PC-9 (cell line): ENCODE measurements at regions not wholly inside any gene's neighbourhood (a gene's known extent, or its start where the extent isn't known, plus 50 kb on each side); places are given as distances from the start of the nearest gene placed in this dataset.

ENCODE experiments used
- BruUV-seq: library from RNA; stranded (reverse); fragments of 400-500 nt; replicated peaks from 2 replicates; lab custom pipeline; 2021; lab: Mats Ljungman, UMichigan
- CTCF ChIA-PET: fragments of 300-600 bp; sonication (Branson Sonifier 250); formaldehyde crosslinking; loops from one replicate; lab custom pipeline; 2022; ENCODE audit warnings: antibody characterized with exemption; lab: Charles Lee
- POLR2A ChIA-PET: fragments of 300-600 bp; sonication (Branson Sonifier 250); formaldehyde crosslinking; loops from one replicate; lab custom pipeline; 2022; ENCODE audit warnings: antibody characterized with exemption; ENCODE audit not compliant: unreplicated experiment; lab: Charles Lee
- DNase-seq, 2 experiments: peaks; one replicate each; pipeline versions ENCODE4 v3.0.0 to v3.0.0-alpha.2; 2015 to 2022; ENCODE audit warnings: mixed read lengths in 1 of 2
- H2AFZ ChIP-seq: fragments of 200-600 bp; sonication (generic); 2 replicates; pipeline ENCODE4 v1.8.1; 2017; ENCODE audit warnings: antibody characterized with exemption
- H3F3A ChIP-seq: fragments of 200-600 bp; sonication (generic); 2 replicates; pipeline ENCODE4 v1.8.1; 2017; ENCODE audit warnings: antibody characterized with exemption, mild to moderate bottlenecking, low read depth; ENCODE audit not compliant: insufficient read depth
- H3K27ac ChIP-seq: fragments of 200-600 bp; sonication (generic); 2 replicates; pipeline ENCODE4 v1.6.1; 2016; ENCODE audit warnings: mixed run types
- H3K27me3 ChIP-seq: fragments of 200-600 bp; sonication (generic); 2 replicates; pipeline ENCODE4 v1.6.1; 2016; ENCODE audit warnings: low read depth, mixed run types; ENCODE audit not compliant: insufficient read depth
- H3K36me3 ChIP-seq: fragments of 200-600 bp; sonication (generic); 2 replicates; pipeline ENCODE4 v1.6.1; 2016; ENCODE audit warnings: low read depth, mixed run types
- H3K4me1 ChIP-seq: fragments of 200-600 bp; sonication (generic); replicated peaks from 2 replicates; pipeline ENCODE4 v1.6.1; 2016; ENCODE audit warnings: mixed run types; ENCODE audit not compliant: insufficient read depth
- H3K4me2 ChIP-seq: fragments of 200-600 bp; sonication (generic); 2 replicates; pipeline ENCODE4 v1.6.1; 2017; ENCODE audit warnings: mixed run types
- H3K4me3 ChIP-seq: fragments of 200-600 bp; sonication (generic); 2 replicates; pipeline ENCODE4 v1.6.1; 2016; ENCODE audit warnings: mixed run types
- H3K79me2 ChIP-seq: fragments of 200-600 bp; sonication (generic); 2 replicates; pipeline ENCODE4 v1.6.1; 2017; ENCODE audit warnings: low read depth, mixed run types
- H3K9me2 ChIP-seq: fragments of 200-600 bp; sonication (generic); 2 replicates; pipeline ENCODE4 v1.8.1; 2017; ENCODE audit warnings: mild to moderate bottlenecking; ENCODE audit not compliant: insufficient read depth
- H3K9me3 ChIP-seq: fragments of 200-600 bp; sonication (generic); 2 replicates; pipeline ENCODE4 v1.8.1; 2016; ENCODE audit warnings: low read depth; ENCODE audit not compliant: insufficient read depth
- H4K20me1 ChIP-seq: fragments of 200-600 bp; sonication (generic); 2 replicates; pipeline ENCODE4 v1.8.1; 2017; ENCODE audit not compliant: insufficient read depth
- CTCF ChIP-seq: fragments of 200-600 bp; sonication (generic); conservative IDR thresholded peaks from 2 replicates; pipeline ENCODE4 v1.6.1; 2017; ENCODE audit warnings: mixed run types, antibody characterized with exemption, mild to moderate bottlenecking, moderate library complexity
- EZH2 ChIP-seq: fragments of 200-600 bp; sonication (generic); IDR thresholded peaks from 2 replicates; pipeline ENCODE4 v1.8.0; 2017; ENCODE audit warnings: antibody characterized with exemption, low read depth
- intact Hi-C: fragments of 100-400 bp; cut with micrococcal nuclease; formaldehyde crosslinking; loops from one replicate; pipeline ENCODE4 v1.10.0; 2022; ENCODE audit not compliant: unreplicated experiment

GRCh38 chr2:65765376-65765775, 333.0 kb upstream of the SPRED2 start:
- Histone ChIP-seq H3K4me2 (no peak overlapping the region), H3K4me3 (no peak overlapping the region), H3F3A (no peaks in the 10 kb centered on the region), H3K36me3 (no peaks in the 10 kb centered on the region), H3K9me3 (no peaks in the 10 kb centered on the region), H4K20me1 (no peaks in the 10 kb centered on the region), H3K27me3 (0 out of 2 replicates have a peak, but pooled peaks cover 6% of the 10 kb centered on the region), H3K4me1 (no peaks in the 10 kb centered on the region), H3K9me2 (0 out of 2 replicates have a peak, but pooled peaks cover 4% of the 10 kb centered on the region), H3K27ac (no peak overlapping the region), H3K79me2 (no peaks in the 10 kb centered on the region), H2AFZ (no peak overlapping the region)
- CTCF ChIA-PET = no interaction called here
- TF ChIP-seq CTCF (no peak), EZH2 (no peak)
- intact Hi-C loops = no loop called here
- BruUV-seq = no TSS peak
- no peak for DNase-seq
- POLR2A ChIA-PET = no interaction called here

GRCh38 chr2:65762068-65762467, 329.7 kb upstream of the SPRED2 start:
- CTCF ChIA-PET = no interaction called here
- no peaks in the 10 kb centered on the region for H3K79me2 ChIP-seq

GRCh38 chr2:65754219-65754618, 321.8 kb upstream of the SPRED2 start:
- intact Hi-C loops = no loop called here
- no peak for DNase-seq
- BruUV-seq = no TSS peak

More at GRCh38 chr2:65762068-65762467, 329.7 kb upstream of the SPRED2 start:
- Histone ChIP-seq H3K9me2 (0 out of 2 replicates have a peak, but pooled peaks cover 4% of the 10 kb centered on the region), H3K4me3 (no peak overlapping the region), H3K9me3 (no peaks in the 10 kb centered on the region), H2AFZ (no peak overlapping the region), H4K20me1 (no peaks in the 10 kb centered on the region), H3K4me1 (no peaks in the 10 kb centered on the region), H3K27ac (no peak overlapping the region), H3K36me3 (no peaks in the 10 kb centered on the region), H3K27me3 (peaks cover 11% of the 10 kb centered on the region; the same call in 1 of the 2 replicates), H3F3A (no peaks in the 10 kb centered on the region), H3K4me2 (no peak overlapping the region)
- intact Hi-C loops = no loop called here
- BruUV-seq = no TSS peak
- POLR2A ChIA-PET = no interaction called here
- DNase-seq = no peak
- TF ChIP-seq CTCF (no peak), EZH2 (no peak)

More at GRCh38 chr2:65754219-65754618, 321.8 kb upstream of the SPRED2 start:
- Histone ChIP-seq H3K9me3 (no peaks in the 10 kb centered on the region), H2AFZ (no peak overlapping the region), H3K9me2 (no peaks in the 10 kb centered on the region), H3K27me3 (peaks cover 5% of the 10 kb centered on the region; the same call in 1 of the 2 replicates), H3K79me2 (no peaks in the 10 kb centered on the region), H3K4me3 (no peak overlapping the region), H3K27ac (no peak overlapping the region), H3K4me1 (no peaks in the 10 kb centered on the region), H3K36me3 (no peaks in the 10 kb centered on the region), H4K20me1 (no peaks in the 10 kb centered on the region), H3F3A (no peaks in the 10 kb centered on the region), H3K4me2 (no peak overlapping the region)
- TF ChIP-seq EZH2 (no peak), CTCF (no peak)
- CTCF ChIA-PET = no interaction called here
- POLR2A ChIA-PET = no interaction called here
